Muscle of arm (tissue), 1 donor: ENCODE measurements at regions not wholly inside any gene's neighbourhood (a gene's known extent, or its start where the extent isn't known, plus 50 kb on each side); places are given as distances from the start of the nearest gene placed in this dataset.
"Not testable (repeated sequence)": the region's sequence is repeated elsewhere in the genome, so short reads cannot be mapped to it uniquely, and the experiment has no call there.

Experiments used
- DNase-seq: peaks from one replicate; pipeline ENCODE4 v3.0.0-alpha.2; 2013

GRCh38 chr2:8495189-8495989 is 186.5 kb upstream of the ID2 start:
- DNase-seq = no peak

- DNase-seq = no peak
Measured at GRCh38 chr2:8496079-8496478, 185.8 kb upstream of the ID2 start.

GRCh38 chr2:8496617-8497016 is 185.2 kb upstream of the ID2 start:
- no peak for DNase-seq

DNA sequence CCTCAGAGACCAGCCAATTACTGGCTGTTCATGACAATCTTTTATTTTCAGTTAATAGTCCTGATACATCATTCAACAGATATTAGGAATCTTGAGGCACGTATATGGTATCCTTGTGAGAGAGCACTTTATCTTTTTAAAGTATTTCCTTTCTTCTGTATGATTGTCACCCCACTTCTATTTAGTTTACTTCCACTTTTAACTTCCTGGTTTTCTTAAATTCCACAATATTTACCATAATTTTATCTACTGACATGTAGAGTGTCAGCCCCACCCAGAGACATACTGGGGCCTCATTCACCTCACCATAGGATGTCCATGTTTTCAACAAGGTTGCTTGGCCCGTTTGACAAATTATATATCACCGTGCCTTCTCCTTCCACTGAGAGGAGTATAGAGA is 182.9 kb upstream of the ID2 start:
- no peak for DNase-seq

DNA sequence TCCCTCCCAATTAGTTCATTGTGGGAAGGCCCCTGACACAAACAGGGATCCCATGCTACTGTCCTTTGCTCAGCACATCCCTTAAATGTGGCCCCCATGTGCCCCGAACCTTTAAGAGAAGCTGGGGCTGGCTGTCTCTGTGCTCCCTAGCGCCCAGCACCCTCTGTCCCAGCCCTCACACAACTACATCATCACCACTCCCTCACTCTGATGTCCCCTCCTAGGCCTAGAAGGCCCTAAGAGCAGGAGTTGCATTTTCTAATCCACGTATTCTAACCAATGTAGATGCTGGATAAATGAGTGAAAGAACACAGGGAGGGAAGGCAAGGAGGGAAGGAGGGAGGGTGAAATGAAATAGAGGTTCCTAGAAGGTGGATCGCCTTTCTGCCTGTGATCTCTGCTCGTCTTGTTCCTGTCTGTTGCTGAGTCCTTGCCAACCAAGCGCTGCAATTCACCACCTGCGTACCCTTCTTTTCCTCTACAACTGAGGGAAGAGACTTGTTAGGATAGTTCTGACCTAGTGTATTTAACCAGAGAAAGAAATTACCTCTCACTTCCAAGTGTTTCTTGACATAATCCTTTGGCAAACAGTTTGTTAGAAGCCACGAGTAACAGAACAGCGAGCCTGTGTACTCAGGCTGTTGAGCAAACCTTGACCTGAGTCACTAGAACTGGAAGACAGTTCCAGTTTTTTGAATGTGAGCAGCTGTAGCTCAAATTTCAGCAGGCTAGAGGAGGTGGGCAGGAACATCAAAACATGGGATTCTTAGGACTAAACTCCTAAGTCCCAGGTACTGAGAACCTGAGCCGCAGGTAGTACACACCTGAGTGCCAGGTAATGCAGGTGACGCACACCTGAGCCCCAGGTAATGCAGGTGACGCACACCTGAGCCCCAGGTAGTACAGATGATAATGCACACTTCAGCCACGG is 181.5 kb upstream of the ID2 start:
- DNase-seq = no peak

DNA sequence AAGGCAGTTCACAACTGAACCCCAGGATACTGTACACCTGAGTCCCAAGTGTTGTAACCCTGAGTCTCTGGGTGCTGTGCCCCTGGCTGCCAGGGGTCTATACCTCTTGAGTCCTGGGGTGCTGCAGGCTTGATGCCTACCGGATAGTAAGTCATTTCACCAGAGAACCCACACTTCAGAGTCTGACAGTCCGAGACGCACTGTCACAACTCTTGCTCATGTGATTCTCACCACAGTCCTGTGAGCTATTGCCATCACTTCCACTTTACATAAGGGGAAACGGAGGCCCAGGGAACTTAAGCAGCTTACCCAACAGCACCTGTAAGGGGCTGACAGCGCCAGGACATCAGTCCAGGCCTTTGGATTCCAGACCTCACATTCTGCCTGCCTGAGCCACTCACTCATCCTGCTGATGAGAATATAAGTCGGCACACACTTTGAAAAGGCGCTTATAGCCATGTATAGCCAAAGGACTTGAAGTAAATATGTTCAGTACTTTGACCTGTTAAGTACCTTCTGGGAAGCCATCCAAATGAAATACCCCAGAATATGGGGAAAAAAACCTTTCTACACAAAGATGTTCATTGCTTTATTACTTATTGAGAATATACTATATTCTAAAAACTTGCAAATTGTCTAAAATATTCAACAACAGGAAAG is 180.7 kb upstream of the ID2 start:
- no peak for DNase-seq

DNA sequence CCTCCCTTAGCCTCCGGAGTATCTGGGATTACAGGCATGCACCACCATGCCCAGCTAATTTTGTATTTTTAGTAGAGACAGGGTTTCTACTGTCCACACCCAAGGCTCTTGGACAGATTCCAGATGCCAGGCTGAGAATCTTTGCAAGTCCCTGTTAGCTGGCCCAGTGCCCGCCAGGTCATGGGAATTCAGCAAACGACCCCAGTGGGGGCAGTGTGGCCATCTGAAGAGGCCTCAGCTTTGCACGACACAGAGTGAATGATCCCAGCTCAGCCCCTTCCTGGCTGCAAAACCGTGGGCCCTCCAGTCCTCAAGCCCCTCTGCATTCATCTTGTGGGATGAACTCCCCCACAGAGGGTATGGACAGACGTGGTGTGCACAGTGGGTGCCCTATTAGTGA is 179.5 kb upstream of the ID2 start:
- no peak for DNase-seq

DNA sequence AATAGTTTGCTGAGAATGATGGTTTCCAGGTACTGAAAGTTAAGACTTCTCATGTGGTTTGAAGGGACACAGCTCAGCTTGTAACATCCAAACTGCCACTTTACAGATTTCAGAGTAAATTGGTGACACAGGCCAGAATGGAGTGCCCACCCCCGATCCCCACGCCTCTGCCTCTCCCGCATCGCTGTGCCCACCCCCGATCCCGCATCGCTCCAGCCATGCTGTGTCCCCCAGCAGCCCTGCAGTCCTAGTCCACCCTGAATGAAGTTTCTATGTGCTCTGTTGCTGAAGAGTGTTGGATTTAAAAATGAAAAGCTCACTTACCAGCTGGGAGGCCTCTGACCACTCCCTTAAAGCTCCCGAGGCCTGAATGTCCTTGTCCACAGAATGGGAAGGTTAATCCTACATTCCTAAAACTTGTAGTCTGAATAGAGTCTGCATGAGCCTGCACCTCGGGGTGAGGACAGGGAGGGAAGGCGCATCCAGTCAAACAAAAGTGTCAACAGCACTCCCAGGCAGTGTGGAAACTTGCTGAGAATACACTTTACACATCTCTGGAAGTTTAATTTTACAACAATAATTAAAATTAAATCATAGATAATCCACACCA is 176.4 kb upstream of the ID2 start:
- DNase-seq = no peak

- no peak for DNase-seq
Measured at GRCh38 chr2:8506746-8507145, 175.1 kb upstream of the ID2 start.

GRCh38 chr2:8508766-8509165 is 173.1 kb upstream of the ID2 start:
- no peak for DNase-seq

DNA sequence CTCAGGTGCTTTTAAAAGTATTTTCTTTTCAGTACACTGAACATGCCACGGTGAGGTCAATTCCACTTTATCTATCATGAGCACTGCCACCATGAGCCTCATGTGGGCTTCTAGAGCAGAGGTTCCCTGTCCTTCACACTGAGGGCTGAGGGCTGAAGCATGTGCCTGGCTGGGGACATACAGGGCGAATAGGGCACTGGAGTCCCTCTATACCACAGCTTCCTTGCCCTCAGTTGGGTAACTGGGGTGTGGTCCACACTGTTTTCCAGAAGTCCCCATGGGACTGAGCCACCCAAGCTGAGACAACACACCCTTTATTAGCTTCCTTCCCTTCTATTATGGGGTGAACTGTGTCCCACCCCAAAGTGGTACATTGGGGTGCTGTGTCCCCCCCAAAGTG is 172.2 kb upstream of the ID2 start:
- DNase-seq = no peak

GRCh38 chr2:8510055-8510454 is 171.8 kb upstream of the ID2 start:
- DNase-seq = not testable (repeated sequence)

- DNase-seq = no peak
Measured at GRCh38 chr2:8510519-8510918, 171.3 kb upstream of the ID2 start.

DNA sequence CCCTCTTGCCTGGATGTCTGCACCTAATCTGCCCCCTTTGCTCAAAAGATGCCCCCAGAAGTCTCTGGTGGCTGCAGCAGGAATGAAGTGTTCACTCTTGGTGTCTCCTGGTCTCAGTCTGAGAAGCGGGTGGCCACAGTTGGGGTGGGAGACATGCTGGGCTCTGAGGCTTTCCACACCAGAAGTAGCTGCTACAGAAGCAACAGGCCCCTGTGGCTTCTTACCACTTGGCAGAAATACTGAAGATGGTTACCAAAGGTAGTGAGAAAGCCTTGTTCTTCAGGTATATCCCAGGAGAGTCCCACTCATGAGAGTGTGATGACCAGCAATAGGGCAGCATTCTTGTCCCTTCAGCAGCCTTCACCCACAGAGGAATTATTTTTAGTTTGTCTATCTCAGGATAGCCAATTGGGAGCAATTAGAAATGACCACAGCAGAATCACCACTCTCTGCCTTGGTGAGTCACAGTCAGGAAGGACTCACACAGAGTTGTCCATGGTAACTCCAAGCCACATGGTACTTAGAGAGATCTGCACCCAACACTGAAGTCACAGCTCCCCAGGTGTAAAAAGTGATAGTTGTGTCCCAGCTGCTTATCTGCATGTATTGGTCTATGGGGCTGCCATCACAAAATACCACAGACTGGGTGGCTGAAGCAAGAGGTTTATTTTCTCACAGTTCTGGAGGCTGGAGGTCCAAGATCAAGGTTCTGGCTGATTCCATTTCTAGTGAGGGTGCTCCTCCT is 169.8 kb upstream of the ID2 start:
- no peak for DNase-seq

- DNase-seq = no peak
Measured at GRCh38 chr2:8513601-8514273, 168.1 kb upstream of the ID2 start.

GRCh38 chr2:8514274-8514662 is 167.6 kb upstream of the ID2 start:
- DNase-seq = no peak

DNA sequence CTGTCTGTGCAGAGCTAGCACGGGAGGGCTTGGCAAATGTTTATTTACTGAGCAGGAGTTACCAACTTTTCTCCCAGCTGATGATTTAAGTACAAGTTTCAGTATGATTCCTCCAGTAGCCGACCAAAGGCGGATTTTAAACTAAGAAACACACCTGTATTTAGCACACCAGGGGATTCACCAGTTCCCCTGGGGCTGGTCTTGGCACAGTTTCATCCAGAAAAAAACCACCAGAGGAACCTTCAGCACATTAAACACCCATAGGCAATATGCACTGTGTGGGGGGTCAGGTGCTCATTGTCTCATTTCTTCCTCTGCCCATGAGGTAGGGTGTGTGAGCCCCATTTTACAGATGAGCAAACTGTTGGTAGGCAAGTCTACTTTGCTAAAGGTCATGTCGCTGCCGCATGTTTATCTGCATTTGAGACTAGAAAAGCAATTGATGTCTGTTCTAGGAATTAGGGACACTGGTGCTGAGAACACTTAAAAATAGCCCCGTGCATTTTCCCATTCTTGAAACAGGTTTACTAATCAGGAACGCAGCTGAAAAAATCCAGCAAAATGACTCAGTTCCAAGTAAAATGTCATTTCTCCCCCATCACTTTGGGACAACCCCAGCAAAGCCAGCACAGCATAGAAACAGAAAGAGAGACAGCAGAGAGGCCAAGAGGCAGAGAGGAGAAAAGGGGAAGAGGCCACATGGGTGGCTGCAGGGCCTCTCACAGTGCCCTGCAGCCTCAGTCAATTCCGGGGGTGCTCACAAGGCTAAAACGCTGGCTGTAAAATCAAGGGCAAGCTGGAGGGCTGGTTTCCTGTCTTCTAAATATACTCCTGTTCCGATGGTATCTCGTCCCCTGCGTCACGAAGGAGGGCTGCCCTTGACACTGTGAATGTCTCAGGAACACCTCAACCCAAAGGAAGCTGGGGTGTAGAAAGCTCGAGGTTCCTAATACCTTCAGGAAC is 166.8 kb upstream of the ID2 start:
- DNase-seq = no peak

GRCh38 chr2:8515864-8516533 is 165.9 kb upstream of the ID2 start:
- DNase-seq = no peak
